ENCODE measurements at regions not wholly inside any gene's neighbourhood (a gene's known extent, or its start where the extent isn't known, plus 50 kb on each side); places are given as distances from the start of the nearest gene placed in this dataset.
"Not testable (repeated sequence)": the region's sequence is repeated elsewhere in the genome, so short reads cannot be mapped to it uniquely, and the experiment has no call there.

DNA sequence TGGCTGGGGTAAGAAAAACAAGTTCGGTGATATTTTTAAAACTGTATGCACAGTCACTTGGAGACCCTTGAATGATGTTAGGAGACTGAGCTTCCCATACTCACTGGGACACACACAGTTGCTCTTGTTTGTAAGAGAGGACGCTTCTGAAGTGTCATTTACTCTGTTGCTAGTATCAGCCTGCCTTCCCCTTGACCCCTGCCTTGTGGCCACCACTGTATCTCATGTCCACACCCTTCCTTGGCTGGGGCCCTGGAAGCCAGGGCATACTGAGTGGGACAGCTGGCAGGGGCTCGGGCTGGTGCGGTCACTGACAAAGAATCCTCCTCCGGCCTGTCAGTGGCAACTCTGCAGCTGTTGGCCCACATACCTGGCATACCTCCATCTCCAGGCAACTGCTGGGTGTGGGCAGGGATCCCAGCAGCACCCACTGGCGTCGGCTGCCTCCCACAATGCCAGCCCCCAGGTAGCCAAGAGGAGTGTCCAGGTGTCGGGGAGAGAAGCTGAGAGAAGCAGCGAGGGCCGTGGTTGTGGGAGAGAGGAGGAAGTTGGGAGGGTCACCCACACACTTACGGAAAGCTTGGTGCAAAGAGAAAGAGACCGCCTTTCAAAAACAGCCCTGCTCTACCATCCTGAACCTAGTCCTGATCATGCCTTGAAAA, 58.2 kb upstream of the NBPF15 start:
- TF ChIP-seq, protein P1, sequence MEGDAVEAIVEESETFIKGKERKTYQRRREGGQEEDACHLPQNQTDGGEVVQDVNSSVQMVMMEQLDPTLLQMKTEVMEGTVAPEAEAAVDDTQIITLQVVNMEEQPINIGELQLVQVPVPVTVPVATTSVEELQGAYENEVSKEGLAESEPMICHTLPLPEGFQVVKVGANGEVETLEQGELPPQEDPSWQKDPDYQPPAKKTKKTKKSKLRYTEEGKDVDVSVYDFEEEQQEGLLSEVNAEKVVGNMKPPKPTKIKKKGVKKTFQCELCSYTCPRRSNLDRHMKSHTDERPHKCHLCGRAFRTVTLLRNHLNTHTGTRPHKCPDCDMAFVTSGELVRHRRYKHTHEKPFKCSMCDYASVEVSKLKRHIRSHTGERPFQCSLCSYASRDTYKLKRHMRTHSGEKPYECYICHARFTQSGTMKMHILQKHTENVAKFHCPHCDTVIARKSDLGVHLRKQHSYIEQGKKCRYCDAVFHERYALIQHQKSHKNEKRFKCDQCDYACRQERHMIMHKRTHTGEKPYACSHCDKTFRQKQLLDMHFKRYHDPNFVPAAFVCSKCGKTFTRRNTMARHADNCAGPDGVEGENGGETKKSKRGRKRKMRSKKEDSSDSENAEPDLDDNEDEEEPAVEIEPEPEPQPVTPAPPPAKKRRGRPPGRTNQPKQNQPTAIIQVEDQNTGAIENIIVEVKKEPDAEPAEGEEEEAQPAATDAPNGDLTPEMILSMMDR (IDR thresholded peaks at IDR 0.05), result not testable (repeated sequence)
- TF ChIP-seq POLR2A (IDR thresholded peaks at IDR 0.05), result not testable (repeated sequence)

All from body of pancreas (tissue), 4 donors.